SK-N-SH treated with all-trans-retinoic acid at 6 μM for 48 hours (cell line): ENCODE measurements at regions not wholly inside any gene's neighbourhood (a gene's known extent, or its start where the extent isn't known, plus 50 kb on each side); places are given as distances from the start of the nearest gene placed in this dataset.

ENCODE experiments used
- ATAC-seq: fragments of 200-7000 bp; cut with Tn5 transposase; 3 replicates; pipeline ENCODE4 v1.9.1; 2020; ENCODE audit warnings: mild to moderate bottlenecking, moderate library complexity
- ARNTL ChIP-seq: fragments of 450-650 bp; formaldehyde crosslinking; IDR thresholded peaks from 2 replicates; pipeline ENCODE4 v1.5.0; 2020; ENCODE audit warnings: low read depth, mild to moderate bottlenecking, moderate library complexity, borderline replicate concordance
- ESRRG ChIP-seq: fragments of 250-450 bp; sonication (Bioruptor Pico); IDR thresholded peaks from 2 replicates; pipeline ENCODE4 v1.6.1; 2021; ENCODE audit warnings: mild to moderate bottlenecking
- GLIS3 ChIP-seq: fragments of 250-450 bp; sonication (Bioruptor Pico); IDR thresholded peaks from 2 replicates; pipeline ENCODE4 v1.5.0; 2020; ENCODE audit warnings: mild to moderate bottlenecking, moderate library complexity
- ISL1 ChIP-seq: fragments of 250-450 bp; sonication (Bioruptor Pico); IDR thresholded peaks from 2 replicates; pipeline ENCODE4 v2.1.2; 2022; ENCODE audit warnings: mild to moderate bottlenecking, moderate library complexity
- OSR1 ChIP-seq: fragments of 250-450 bp; sonication (Bioruptor Pico); IDR thresholded peaks from 2 replicates; pipeline ENCODE4 v1.8.0; 2022; ENCODE audit warnings: moderate library complexity, mild to moderate bottlenecking, inconsistent platforms
- PPARA ChIP-seq: fragments of 250-450 bp; sonication (Bioruptor Pico); IDR thresholded peaks from 2 replicates; pipeline ENCODE4 v1.5.0; 2020; ENCODE audit warnings: mild to moderate bottlenecking, borderline replicate concordance
- SNAI2 ChIP-seq: fragments of 250-450 bp; sonication (Bioruptor Pico); IDR thresholded peaks from 2 replicates; pipeline ENCODE4 v1.5.0; 2020; ENCODE audit warnings: mild to moderate bottlenecking, moderate library complexity
- TOX ChIP-seq: fragments of 250-450 bp; sonication (Bioruptor Pico); IDR thresholded peaks from 2 replicates; pipeline ENCODE4 v1.8.0; 2021; ENCODE audit warnings: mild to moderate bottlenecking, moderate library complexity, borderline replicate concordance
- ZC3H10 ChIP-seq: fragments of 250-450 bp; sonication (Bioruptor Pico); IDR thresholded peaks from 2 replicates; pipeline ENCODE4 v1.5.1; 2021; ENCODE audit warnings: mild to moderate bottlenecking, moderate library complexity
- ZFP30 ChIP-seq: fragments of 450-650 bp; formaldehyde crosslinking; IDR thresholded peaks from 2 replicates; pipeline ENCODE4 v1.5.0; 2022; ENCODE audit warnings: mild to moderate bottlenecking, moderate library complexity
- ZNF70 ChIP-seq: fragments of 450-650 bp; formaldehyde crosslinking; IDR thresholded peaks from 2 replicates; pipeline ENCODE4 v1.5.0; 2020; ENCODE audit warnings: mild to moderate bottlenecking, moderate library complexity
- ZNF8 ChIP-seq: fragments of 450-650 bp; formaldehyde crosslinking; IDR thresholded peaks from 2 replicates; pipeline ENCODE4 v1.5.0; 2020; ENCODE audit warnings: mild to moderate bottlenecking, moderate library complexity
- TF ChIP-seq, protein P1 (sequence below): fragments of 250-450 bp; sonication (Bioruptor Pico); IDR thresholded peaks from 2 replicates; pipeline ENCODE4 v1.8.0; 2021; ENCODE audit warnings: low read depth, mild to moderate bottlenecking, moderate library complexity, borderline replicate concordance
- TF ChIP-seq, protein P2 (sequence below): fragments of 250-450 bp; sonication (Bioruptor Pico); IDR thresholded peaks from 2 replicates; pipeline ENCODE4 v1.5.1; 2021; ENCODE audit warnings: mild to moderate bottlenecking, moderate library complexity
- TF ChIP-seq, protein P3 (sequence below): fragments of 250-450 bp; sonication (Bioruptor Pico); IDR thresholded peaks from 2 replicates; pipeline ENCODE4 v1.8.0; 2020; ENCODE audit warnings: mild to moderate bottlenecking, moderate library complexity, borderline replicate concordance
- TF ChIP-seq, protein P4 (sequence below): fragments of 250-450 bp; sonication (Bioruptor Pico); IDR thresholded peaks from 2 replicates; pipeline ENCODE4 v1.5.0; 2020; ENCODE audit warnings: mild to moderate bottlenecking, moderate library complexity
- TF ChIP-seq, protein P5 (sequence below): fragments of 250-450 bp; sonication (Bioruptor Pico); IDR thresholded peaks from 2 replicates; pipeline ENCODE4 v1.5.1; 2020; ENCODE audit warnings: low read depth, mild to moderate bottlenecking, moderate library complexity

DNA sequence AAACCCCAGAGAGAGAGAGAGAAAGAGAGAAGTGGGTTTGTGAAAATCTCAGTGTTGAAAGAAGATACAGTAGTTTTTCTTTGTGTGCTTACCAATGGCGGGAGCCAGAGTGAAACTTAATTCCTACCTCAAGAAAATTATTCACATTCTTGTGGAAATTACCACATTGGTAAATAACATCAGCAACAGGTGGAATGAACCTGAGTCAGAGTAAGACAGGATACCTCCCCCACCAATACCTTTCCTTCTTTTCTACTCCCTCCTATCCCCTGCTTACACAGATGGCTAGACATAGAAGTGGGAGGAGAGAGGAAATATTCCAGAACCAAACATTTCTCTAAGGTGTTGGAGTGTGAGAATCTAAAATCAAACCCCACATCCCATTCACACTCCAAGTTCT, 793.9 kb downstream of the SORCS3 start (continued):
- TF ChIP-seq, protein P1, sequence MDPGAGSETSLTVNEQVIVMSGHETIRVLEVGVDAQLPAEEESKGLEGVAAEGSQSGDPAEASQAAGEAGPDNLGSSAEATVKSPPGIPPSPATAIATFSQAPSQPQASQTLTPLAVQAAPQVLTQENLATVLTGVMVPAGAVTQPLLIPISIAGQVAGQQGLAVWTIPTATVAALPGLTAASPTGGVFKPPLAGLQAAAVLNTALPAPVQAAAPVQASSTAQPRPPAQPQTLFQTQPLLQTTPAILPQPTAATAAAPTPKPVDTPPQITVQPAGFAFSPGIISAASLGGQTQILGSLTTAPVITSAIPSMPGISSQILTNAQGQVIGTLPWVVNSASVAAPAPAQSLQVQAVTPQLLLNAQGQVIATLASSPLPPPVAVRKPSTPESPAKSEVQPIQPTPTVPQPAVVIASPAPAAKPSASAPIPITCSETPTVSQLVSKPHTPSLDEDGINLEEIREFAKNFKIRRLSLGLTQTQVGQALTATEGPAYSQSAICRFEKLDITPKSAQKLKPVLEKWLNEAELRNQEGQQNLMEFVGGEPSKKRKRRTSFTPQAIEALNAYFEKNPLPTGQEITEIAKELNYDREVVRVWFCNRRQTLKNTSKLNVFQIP (CRISPR knock-in tag) = no peak
- TF ChIP-seq ZNF70 (CRISPR knock-in tag) (no peak), ZNF8 (CRISPR knock-in tag) (no peak)

DNA sequence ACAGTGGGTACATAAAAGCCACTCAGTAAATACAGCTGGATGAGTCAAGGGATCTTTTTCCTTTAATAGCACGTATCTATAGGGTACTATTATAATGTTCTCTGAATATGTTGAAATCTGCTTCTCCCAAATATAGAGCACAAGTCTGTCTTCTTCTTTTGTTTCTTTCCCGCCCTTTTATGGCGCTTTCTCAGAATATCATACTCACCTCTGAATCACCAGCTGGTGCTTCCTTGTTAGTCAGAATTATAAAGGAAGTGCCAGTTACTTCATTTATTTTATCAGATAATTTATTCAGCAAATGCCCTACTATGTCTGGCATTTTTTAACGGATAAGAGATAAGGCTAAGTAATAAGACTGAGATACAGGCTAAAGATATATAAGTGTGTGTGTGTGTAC, 772.9 kb downstream of the SORCS3 start:
- TF ChIP-seq ZNF70 (CRISPR knock-in tag) (no peak), OSR1 (CRISPR knock-in tag) (no peak), ZFP30 (CRISPR knock-in tag) (no peak), ARNTL (CRISPR knock-in tag) (no peak), TOX (no peak), ISL1 (CRISPR knock-in tag) (no peak), PPARA (no peak), SNAI2 (CRISPR knock-in tag) (no peak), ESRRG (CRISPR knock-in tag) (no peak)
- TF ChIP-seq, protein P1 (CRISPR knock-in tag) = no peak
- TF ChIP-seq, protein P2, sequence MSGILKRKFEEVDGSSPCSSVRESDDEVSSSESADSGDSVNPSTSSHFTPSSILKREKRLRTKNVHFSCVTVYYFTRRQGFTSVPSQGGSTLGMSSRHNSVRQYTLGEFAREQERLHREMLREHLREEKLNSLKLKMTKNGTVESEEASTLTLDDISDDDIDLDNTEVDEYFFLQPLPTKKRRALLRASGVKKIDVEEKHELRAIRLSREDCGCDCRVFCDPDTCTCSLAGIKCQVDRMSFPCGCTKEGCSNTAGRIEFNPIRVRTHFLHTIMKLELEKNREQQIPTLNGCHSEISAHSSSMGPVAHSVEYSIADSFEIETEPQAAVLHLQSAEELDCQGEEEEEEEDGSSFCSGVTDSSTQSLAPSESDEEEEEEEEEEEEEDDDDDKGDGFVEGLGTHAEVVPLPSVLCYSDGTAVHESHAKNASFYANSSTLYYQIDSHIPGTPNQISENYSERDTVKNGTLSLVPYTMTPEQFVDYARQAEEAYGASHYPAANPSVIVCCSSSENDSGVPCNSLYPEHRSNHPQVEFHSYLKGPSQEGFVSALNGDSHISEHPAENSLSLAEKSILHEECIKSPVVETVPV (CRISPR knock-in tag) = no peak
- TF ChIP-seq, protein P3, sequence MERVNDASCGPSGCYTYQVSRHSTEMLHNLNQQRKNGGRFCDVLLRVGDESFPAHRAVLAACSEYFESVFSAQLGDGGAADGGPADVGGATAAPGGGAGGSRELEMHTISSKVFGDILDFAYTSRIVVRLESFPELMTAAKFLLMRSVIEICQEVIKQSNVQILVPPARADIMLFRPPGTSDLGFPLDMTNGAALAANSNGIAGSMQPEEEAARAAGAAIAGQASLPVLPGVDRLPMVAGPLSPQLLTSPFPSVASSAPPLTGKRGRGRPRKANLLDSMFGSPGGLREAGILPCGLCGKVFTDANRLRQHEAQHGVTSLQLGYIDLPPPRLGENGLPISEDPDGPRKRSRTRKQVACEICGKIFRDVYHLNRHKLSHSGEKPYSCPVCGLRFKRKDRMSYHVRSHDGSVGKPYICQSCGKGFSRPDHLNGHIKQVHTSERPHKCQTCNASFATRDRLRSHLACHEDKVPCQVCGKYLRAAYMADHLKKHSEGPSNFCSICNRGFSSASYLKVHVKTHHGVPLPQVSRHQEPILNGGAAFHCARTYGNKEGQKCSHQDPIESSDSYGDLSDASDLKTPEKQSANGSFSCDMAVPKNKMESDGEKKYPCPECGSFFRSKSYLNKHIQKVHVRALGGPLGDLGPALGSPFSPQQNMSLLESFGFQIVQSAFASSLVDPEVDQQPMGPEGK (CRISPR knock-in tag) = no peak
- TF ChIP-seq, all 23 proteins: peak for 0
- ATAC-seq = no peak

DNA sequence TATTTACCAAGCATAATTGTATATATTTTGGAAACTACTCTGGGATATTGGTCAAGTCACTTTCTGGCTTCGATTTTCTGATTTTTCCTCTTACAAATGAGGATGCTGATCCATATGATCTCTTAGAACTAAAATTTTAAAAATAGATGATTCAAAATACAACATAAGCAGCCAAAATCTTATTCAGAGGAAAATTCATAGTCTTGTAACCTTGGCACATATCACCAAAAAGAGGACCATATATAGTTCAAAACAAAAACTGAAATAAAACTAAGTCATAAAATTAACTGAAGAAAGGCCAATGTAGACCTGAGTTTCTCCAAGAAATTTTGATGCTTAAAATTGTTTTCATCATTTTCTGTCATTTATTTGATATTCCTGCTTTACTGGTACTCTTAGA, 768.3 kb downstream of the SORCS3 start:
- TF ChIP-seq ZNF70 (CRISPR knock-in tag) = peak; percentile 91
- TF ChIP-seq, protein P2 (CRISPR knock-in tag) = no peak
- no peak for ATAC-seq

DNA sequence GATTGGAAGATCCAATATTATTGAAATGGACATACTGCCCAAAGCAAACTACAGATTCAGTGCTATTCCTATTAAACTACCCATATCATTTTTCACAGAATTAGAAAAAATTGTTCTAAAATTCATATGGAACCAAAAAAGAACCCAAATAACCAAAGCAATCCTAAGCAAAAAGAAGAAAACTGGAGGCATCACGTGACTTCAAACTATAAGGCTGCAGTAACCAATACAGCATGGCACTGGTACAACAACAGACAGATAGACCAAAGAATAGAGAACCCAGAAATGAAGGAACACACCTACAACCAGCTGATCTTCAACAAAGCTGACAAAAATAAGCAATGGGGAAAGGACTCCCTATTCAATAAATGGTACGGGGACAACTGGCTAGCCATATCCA, 765.4 kb downstream of the SORCS3 start:
- no peak for ATAC-seq
- TF ChIP-seq ZNF70 (CRISPR knock-in tag) (no peak), TOX (no peak), OSR1 (CRISPR knock-in tag) (no peak), ISL1 (CRISPR knock-in tag) (no peak), ZFP30 (CRISPR knock-in tag) (no peak), ZC3H10 (CRISPR knock-in tag) (no peak), PPARA (no peak), GLIS3 (CRISPR knock-in tag) (no peak), ZNF8 (CRISPR knock-in tag) (no peak)
- TF ChIP-seq, protein P4, sequence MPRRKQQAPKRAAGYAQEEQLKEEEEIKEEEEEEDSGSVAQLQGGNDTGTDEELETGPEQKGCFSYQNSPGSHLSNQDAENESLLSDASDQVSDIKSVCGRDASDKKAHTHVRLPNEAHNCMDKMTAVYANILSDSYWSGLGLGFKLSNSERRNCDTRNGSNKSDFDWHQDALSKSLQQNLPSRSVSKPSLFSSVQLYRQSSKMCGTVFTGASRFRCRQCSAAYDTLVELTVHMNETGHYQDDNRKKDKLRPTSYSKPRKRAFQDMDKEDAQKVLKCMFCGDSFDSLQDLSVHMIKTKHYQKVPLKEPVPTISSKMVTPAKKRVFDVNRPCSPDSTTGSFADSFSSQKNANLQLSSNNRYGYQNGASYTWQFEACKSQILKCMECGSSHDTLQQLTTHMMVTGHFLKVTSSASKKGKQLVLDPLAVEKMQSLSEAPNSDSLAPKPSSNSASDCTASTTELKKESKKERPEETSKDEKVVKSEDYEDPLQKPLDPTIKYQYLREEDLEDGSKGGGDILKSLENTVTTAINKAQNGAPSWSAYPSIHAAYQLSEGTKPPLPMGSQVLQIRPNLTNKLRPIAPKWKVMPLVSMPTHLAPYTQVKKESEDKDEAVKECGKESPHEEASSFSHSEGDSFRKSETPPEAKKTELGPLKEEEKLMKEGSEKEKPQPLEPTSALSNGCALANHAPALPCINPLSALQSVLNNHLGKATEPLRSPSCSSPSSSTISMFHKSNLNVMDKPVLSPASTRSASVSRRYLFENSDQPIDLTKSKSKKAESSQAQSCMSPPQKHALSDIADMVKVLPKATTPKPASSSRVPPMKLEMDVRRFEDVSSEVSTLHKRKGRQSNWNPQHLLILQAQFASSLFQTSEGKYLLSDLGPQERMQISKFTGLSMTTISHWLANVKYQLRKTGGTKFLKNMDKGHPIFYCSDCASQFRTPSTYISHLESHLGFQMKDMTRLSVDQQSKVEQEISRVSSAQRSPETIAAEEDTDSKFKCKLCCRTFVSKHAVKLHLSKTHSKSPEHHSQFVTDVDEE (CRISPR knock-in tag) = no peak
- TF ChIP-seq, protein P1 (CRISPR knock-in tag) = no peak
- TF ChIP-seq, protein P2 (CRISPR knock-in tag) = no peak
- TF ChIP-seq, protein P5, sequence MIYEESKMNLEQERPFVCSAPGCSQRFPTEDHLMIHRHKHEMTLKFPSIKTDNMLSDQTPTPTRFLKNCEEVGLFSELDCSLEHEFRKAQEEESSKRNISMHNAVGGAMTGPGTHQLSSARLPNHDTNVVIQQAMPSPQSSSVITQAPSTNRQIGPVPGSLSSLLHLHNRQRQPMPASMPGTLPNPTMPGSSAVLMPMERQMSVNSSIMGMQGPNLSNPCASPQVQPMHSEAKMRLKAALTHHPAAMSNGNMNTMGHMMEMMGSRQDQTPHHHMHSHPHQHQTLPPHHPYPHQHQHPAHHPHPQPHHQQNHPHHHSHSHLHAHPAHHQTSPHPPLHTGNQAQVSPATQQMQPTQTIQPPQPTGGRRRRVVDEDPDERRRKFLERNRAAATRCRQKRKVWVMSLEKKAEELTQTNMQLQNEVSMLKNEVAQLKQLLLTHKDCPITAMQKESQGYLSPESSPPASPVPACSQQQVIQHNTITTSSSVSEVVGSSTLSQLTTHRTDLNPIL (CRISPR knock-in tag) = no peak
